Mucosa of rectum (tissue), 2 donors: ENCODE measurements at regions not wholly inside any gene's neighbourhood (a gene's known extent, or its start where the extent isn't known, plus 50 kb on each side); places are given as distances from the start of the nearest gene placed in this dataset.
"Not testable (repeated sequence)": the region's sequence is repeated elsewhere in the genome, so short reads cannot be mapped to it uniquely, and the experiment has no call there.

Experiments
- H3K27ac ChIP-seq, 2 donors: one replicate each; pipeline ENCODE4 v1.7.0; 2013; ENCODE audit warnings: inconsistent platforms in 2 of 2, low read depth in 2 of 2, low read length in 2 of 2
- H3K27me3 ChIP-seq, 2 donors: one replicate each; pipeline ENCODE4 v1.7.0; 2013; ENCODE audit warnings: low read length in 2 of 2; ENCODE audit not compliant: control insufficient read depth in 2 of 2, insufficient read depth in 2 of 2
- H3K36me3 ChIP-seq, 2 donors: one replicate each; pipeline ENCODE4 v1.7.0; 2013; ENCODE audit warnings: low read length in 2 of 2; ENCODE audit not compliant: control insufficient read depth in 2 of 2, insufficient read depth in 2 of 2
- H3K4me1 ChIP-seq, 2 donors: one replicate each; pipeline ENCODE4 v1.7.0; 2013; ENCODE audit warnings: low read length in 2 of 2, mild to moderate bottlenecking in 1 of 2; ENCODE audit not compliant: control insufficient read depth in 2 of 2, insufficient read depth in 2 of 2
- H3K4me3 ChIP-seq, 2 donors: one replicate each; pipeline ENCODE4 v1.7.0; 2013; ENCODE audit warnings: low read length in 2 of 2
- H3K9ac ChIP-seq, 2 donors: one replicate each; pipeline ENCODE4 v1.7.0; 2013; ENCODE audit warnings: low read length in 2 of 2, low read depth in 1 of 2, mild to moderate bottlenecking in 1 of 2
- H3K9me3 ChIP-seq, 2 donors: one replicate each; pipeline ENCODE4 v1.7.0; 2013; ENCODE audit warnings: low read length in 2 of 2; ENCODE audit not compliant: control insufficient read depth in 2 of 2
- donor health status: healthy.
- donor health status: Normal muscosa, but diverticular disease.

GRCh38 chr5:108541836-108542235, 159.9 kb upstream of the FBXL17 start:
- Histone ChIP-seq H3K27ac (no peak overlapping the region), H3K4me1 (no peaks in the 10 kb centered on the region), H3K27me3 (no peaks in the 10 kb centered on the region), H3K36me3 (no peaks in the 10 kb centered on the region), H3K4me3 (no peak overlapping the region), H3K9me3 (no peaks in the 10 kb centered on the region), H3K9ac (no peak overlapping the region)

GRCh38 chr5:108536321-108536720, 154.4 kb upstream of the FBXL17 start:
- H3K4me1 ChIP-seq: no peaks in the 10 kb centered on the region
- no peak overlapping the region for H3K9ac ChIP-seq
- no peak overlapping the region for H3K27ac ChIP-seq
- H3K9me3 ChIP-seq: no peaks in the 10 kb centered on the region
- no peaks in the 10 kb centered on the region for H3K27me3 ChIP-seq
- no peaks in the 10 kb centered on the region for H3K36me3 ChIP-seq
- no peak overlapping the region for H3K4me3 ChIP-seq

- not testable (repeated sequence) for H3K4me3 ChIP-seq, H3K9ac ChIP-seq, H3K9me3 ChIP-seq, H3K36me3 ChIP-seq, H3K4me1 ChIP-seq, H3K27me3 ChIP-seq, H3K27ac ChIP-seq
Observed at GRCh38 chr5:108532129-108532445, 150.2 kb upstream of the FBXL17 start.

- H3K9me3 ChIP-seq: peaks cover 0 to 3% of the 10 kb centered on the region in 2 donors
- H3K4me1 ChIP-seq: no peaks in the 10 kb centered on the region
- no peaks in the 10 kb centered on the region for H3K27me3 ChIP-seq
Observed at GRCh38 chr5:108531367-108532128, 149.7 kb upstream of the FBXL17 start.

GRCh38 chr5:108530706-108531105, 148.8 kb upstream of the FBXL17 start:
- no peak overlapping the region for H3K9ac ChIP-seq
- no peak overlapping the region for H3K4me3 ChIP-seq
- no peaks in the 10 kb centered on the region for H3K4me1 ChIP-seq
- no peaks in the 10 kb centered on the region for H3K27me3 ChIP-seq
- H3K36me3 ChIP-seq: no peaks in the 10 kb centered on the region
- no peak overlapping the region for H3K27ac ChIP-seq
- peaks cover 0 to 5% of the 10 kb centered on the region in 2 donors for H3K9me3 ChIP-seq

More at GRCh38 chr5:108531367-108532128, 149.7 kb upstream of the FBXL17 start:
- Histone ChIP-seq H3K9ac (no peak overlapping the region), H3K27ac (no peak overlapping the region), H3K36me3 (no peaks in the 10 kb centered on the region), H3K4me3 (no peak overlapping the region)

GRCh38 chr5:108529381-108529780, 147.5 kb upstream of the FBXL17 start:
- Histone ChIP-seq H3K9ac (no peak overlapping the region), H3K27ac (no peak overlapping the region), H3K4me3 (no peak overlapping the region), H3K9me3 (peaks cover 0 to 5% of the 10 kb centered on the region in 2 donors), H3K27me3 (no peaks in the 10 kb centered on the region), H3K36me3 (no peaks in the 10 kb centered on the region), H3K4me1 (no peaks in the 10 kb centered on the region)

GRCh38 chr5:108528655-108529054, 146.8 kb upstream of the FBXL17 start:
- no peak overlapping the region for H3K4me3 ChIP-seq
- H3K27ac ChIP-seq: no peak overlapping the region
- H3K9ac ChIP-seq: no peak overlapping the region
- H3K36me3 ChIP-seq: no peaks in the 10 kb centered on the region
- H3K4me1 ChIP-seq: no peaks in the 10 kb centered on the region
- H3K27me3 ChIP-seq: no peaks in the 10 kb centered on the region
- H3K9me3 ChIP-seq: peaks cover 0 to 5% of the 10 kb centered on the region in 2 donors

GRCh38 chr5:108524564-108524963, 142.7 kb upstream of the FBXL17 start:
- H3K36me3 ChIP-seq: no peaks in the 10 kb centered on the region
- H3K4me1 ChIP-seq: no peaks in the 10 kb centered on the region
- H3K4me3 ChIP-seq: no peak overlapping the region
- peaks cover 0 to 5% of the 10 kb centered on the region in 2 donors for H3K9me3 ChIP-seq
- no peak overlapping the region for H3K27ac ChIP-seq
- H3K27me3 ChIP-seq: no peaks in the 10 kb centered on the region
- H3K9ac ChIP-seq: no peak overlapping the region

GRCh38 chr5:108523360-108523759, 141.5 kb upstream of the FBXL17 start:
- H3K36me3 ChIP-seq: no peaks in the 10 kb centered on the region
- no peaks in the 10 kb centered on the region for H3K4me1 ChIP-seq
- no peak overlapping the region for H3K27ac ChIP-seq
- peaks cover 0 to 5% of the 10 kb centered on the region in 2 donors for H3K9me3 ChIP-seq
- no peak overlapping the region for H3K9ac ChIP-seq
- no peaks in the 10 kb centered on the region for H3K27me3 ChIP-seq
- no peak overlapping the region for H3K4me3 ChIP-seq

GRCh38 chr5:108521841-108522506, 140.1 kb upstream of the FBXL17 start:
- no peak overlapping the region for H3K4me3 ChIP-seq
- peaks cover 0 to 5% of the 10 kb centered on the region in 2 donors for H3K9me3 ChIP-seq
- H3K27me3 ChIP-seq: no peaks in the 10 kb centered on the region
- H3K9ac ChIP-seq: no peak overlapping the region
- H3K36me3 ChIP-seq: no peaks in the 10 kb centered on the region
- H3K27ac ChIP-seq: peak overlapping the region in 1 of 2 donors; percentile 28
- no peaks in the 10 kb centered on the region for H3K4me1 ChIP-seq
